ENCODE measurements at regions not wholly inside any gene's neighbourhood (a gene's known extent, or its start where the extent isn't known, plus 50 kb on each side); places are given as distances from the start of the nearest gene placed in this dataset.

DNA sequence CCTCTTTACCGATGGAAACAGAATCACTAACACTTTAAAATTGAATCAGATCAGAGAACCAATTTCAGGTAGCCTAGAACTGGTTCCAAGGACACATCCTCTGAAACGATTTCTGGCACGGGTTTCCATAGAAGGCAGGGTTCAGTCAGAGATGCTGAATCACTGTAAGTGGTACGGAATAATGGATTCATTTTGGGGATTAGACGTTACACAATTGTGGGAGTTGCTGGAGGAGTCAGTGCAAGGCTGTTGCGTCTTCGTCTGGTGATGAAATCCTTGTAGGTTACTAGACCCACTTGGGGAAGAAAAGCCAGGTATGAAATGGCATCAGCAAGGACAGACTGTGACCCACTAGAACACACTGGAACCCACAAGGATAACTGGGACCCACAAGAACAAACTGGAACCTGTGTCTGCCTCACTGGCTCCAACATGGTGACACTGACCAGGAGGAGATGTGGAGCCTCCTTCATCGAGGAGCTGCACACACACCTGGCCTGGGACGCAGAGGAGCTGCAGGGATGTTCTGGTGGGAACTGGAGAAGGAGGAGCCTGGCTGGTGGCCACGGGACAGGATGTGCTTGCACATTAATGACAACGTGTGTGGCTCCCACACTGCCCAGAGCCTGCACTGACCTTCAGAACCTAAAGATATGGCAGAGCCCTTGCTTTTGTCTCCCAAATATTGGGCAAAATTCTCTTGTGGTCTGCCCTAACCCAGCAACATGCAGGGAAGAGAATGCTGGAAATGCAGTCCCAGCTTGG lies 105.1 kb downstream of the TRAPPC11 start:
- no peak for DNase-seq

DNA sequence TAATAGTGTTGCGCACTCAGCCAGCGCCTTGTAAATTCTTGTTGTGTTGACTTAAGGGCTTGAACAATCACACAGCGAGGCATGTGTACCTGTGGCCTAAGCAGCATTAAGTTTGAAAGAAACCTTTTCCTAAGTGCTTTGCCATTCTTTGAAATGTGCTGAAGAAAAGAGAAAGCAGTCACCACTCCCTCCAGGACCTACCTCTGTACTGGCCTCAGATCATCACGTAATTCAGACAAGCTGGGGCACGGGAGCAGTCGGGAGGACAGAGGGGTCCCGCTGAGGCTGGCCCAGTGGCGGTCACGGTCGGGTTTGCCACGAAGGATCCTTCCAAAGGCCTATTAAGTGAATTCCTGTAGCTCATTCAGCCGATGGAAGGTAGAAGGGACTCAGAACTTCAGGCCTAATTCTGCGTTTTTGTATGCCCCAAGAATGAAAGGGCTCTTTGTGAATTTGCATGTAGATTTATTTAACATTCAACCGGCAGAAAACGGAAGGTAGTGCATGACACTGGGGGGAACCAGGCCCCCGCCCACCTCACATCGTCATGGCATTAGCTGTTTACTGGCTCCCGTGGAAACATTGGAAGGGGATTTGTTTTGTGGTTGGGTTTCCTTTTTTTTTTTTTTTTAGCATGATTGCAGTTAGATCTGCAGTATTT lies 106.3 kb downstream of the TRAPPC11 start:
- no peak for DNase-seq

DNA sequence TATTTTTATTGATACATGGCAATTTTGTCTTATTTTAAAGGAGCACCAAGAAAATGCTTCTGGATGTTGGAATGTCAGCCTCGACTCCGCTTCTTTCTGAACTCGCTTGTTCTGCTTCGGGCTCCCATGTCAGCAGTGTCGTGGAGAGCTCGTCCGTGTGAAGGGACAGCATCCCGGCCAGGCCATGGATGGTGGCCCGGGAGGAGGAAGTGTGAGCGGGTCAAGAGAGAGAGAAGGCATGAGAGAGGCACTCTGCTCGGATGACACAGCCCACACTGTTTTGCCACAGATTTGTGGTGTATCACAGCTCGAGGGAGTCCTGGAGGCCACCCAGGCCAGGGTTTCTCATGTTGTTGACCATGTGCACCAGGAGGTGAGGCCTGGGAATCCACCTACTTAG lies 107.0 kb downstream of the TRAPPC11 start:
- no peak for DNase-seq

DNA sequence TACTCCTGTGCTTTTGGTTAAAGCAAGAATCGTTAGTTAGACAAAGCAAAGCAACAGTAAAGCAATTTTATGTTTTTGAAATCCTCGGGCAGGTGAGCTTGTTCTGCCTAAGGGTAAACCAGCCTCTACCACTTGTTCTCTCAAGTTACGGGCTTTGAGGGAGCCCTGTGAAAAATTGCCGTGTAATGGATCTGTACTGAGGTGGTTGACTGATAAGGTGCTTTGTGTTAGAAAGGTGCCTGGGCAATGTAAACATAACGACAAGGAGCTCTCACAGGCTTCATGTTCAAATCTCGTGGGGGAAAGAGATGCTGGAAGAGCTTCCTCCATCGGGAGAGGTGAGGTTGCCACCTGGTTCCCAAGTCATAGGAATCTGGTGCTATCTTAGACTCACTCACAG lies 111.8 kb downstream of the TRAPPC11 start:
- no peak for DNase-seq

DNA sequence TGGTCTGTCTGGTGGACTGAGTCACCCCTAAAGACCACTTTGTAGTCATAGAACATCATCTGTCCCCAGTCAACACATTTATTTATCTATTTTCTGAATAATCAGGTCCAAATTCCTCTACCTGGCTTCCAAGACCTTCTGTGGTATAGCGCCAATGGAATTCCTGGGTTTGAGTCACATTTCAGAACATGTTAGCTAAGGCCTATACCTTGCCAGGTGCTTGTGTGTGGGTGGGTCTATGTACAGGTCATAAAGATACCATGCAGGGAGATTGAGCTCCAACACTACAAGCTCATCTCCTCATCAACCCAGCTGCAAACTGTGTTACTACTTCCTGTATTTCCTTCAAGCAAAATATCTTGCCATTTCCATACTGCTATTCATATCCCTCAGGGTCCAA lies 113.3 kb downstream of the TRAPPC11 start:
- no peak for DNase-seq

DNA sequence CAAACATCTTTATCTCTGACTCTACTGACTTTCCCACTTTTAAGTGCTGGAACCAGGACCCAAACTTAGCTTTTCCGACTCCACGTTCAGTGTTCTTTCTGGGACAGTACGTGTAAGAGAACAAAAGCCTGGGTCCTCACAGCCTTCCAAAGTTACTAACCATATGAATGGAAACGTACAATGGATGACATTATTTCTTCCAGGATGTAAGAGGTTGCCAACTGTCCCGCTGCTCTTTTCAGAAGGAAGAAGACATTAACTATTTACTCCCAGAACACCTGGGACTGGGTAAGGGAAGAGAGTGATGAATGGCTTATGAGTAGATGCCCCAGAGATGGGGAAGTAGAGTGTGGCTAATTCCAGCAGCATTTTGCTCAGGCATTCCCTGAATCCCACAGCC lies 114.7 kb downstream of the TRAPPC11 start:
- DNase-seq = no peak

DNA sequence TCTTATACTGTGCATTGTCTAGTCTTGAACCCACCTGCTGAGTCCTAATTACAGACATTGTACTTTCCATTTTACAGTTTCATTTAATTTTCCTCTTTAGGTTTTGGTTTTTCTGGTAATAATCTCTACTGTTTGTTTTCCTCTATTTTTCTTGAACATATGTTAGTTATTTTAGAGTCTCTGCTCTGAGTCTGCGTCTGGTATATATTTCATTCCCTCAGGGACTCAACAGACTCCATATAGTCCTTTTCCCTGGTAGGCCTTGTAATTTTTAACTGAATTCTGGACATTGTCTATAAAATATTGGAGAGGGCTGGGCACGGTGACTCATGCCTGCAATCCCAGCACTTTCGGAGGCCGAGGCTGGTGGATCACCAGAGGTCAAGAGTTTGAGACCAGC lies 121.8 kb upstream of the STOX2 start:
- DNase-seq = no peak

DNA sequence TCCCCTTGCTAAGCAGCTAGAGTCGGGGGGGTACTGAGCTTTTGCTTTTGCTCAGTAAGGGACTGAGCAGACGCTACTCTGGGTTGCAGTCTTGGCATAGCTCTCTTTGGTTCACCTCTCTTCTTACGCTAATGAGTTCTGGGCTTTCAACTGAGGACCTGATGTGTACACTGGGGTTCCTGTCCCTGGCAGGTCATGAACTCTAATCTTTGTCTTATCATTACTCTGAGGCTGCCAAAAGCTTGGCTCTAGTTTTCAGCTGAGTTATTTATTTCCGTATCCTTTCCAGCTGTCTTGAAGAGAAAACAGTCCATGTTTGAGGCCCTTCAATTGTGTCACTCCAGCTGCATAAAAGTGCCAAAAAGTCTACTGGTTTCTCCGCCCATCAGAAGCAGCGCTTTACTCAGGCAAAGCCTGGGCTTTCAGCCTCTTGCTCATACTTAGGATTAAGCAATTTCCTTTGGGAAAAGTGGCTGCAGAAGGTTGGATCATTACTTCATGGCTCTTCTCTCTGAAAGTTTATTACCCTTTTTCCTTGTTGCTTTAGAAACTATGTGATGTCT lies 121.0 kb upstream of the STOX2 start:
- DNase-seq = no peak

DNA sequence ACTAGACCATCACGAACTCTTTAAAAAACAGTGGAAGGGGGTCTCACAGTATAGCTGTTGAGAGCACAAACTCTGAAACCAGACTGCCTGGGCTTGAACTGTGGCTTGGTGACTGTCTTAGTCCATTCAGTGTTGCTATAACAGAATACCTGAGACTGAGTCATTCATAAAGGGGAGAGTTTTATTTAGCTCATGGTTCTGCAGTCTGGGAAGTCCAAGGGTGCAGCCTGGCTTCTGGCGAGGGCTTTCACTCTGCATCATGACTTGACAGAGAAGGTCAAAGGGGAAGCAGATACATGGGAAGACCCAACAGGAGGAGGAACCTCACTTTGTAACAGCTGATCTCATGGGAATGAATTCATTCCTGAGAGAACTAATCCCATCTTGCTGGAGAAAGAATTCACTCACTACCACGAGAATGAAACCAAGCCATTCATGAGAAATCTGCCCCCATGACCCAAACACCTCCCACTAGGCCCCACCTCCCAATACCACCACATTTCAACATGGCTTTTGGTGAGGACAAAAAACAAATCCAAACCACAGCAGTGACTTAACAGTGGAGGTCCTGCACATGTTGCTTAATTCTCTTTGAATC lies 116.7 kb upstream of the STOX2 start:
- DNase-seq = no peak

DNA sequence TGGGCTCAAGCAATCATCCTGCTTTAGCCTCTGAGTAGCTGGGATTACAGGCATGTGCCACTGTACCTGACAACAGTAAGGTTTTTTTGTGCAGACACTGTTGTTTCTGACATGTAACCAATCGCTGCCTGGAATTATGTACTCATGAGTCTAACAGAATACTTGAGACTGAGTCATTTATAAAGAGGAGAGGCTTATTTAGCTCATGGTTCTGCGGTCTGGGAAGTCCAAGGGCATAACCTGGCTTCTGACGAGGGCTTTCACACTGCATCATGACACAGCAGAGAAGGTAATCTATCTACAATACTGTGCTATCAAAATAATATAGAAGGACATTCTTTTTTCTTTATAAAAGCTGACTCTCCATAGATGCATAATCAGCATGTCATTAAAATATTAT lies 115.5 kb upstream of the STOX2 start:
- no peak for DNase-seq

DNA sequence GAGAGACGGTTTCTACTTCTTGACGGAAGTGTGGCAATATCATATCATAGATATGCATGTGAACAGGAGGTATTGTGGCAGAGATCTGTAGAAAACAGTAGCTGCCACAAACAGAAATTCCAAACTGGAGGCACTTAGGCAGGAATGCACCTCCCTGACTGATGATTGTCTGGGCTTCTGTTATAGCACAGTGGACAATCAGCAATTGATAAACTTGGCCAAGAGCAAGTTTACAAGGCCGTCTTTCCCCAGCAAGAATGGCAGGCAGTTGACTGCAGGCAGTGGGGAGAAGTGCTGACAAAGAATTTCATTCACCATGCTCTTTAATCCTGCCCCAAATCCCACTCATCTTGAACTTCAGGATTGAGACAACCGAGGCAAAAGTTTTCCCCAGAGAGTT lies 114.4 kb upstream of the STOX2 start:
- no peak for DNase-seq

DNA sequence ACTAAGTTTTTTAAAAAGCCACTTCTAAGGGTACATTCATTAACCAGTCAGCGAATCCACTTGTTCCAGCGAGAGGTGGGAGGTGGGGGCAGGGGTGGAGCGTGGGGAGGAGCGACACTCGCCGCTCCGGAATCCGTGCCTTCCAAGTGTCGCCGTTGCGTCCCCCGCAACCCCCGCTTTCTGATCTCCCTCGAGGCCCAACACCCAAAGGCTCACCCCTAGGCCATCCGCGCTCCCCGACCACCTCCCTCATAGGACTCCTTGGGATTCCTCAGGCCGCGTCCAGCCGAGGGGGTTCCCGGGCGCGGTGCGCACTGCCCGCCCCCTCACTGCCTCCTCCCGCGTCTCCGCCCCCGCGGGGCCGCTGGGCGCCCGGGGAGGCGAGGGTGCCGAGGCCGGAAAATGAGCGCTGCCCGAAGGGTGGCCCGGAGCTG lies 108.1 kb upstream of the STOX2 start:
- DNase-seq = no peak

DNA sequence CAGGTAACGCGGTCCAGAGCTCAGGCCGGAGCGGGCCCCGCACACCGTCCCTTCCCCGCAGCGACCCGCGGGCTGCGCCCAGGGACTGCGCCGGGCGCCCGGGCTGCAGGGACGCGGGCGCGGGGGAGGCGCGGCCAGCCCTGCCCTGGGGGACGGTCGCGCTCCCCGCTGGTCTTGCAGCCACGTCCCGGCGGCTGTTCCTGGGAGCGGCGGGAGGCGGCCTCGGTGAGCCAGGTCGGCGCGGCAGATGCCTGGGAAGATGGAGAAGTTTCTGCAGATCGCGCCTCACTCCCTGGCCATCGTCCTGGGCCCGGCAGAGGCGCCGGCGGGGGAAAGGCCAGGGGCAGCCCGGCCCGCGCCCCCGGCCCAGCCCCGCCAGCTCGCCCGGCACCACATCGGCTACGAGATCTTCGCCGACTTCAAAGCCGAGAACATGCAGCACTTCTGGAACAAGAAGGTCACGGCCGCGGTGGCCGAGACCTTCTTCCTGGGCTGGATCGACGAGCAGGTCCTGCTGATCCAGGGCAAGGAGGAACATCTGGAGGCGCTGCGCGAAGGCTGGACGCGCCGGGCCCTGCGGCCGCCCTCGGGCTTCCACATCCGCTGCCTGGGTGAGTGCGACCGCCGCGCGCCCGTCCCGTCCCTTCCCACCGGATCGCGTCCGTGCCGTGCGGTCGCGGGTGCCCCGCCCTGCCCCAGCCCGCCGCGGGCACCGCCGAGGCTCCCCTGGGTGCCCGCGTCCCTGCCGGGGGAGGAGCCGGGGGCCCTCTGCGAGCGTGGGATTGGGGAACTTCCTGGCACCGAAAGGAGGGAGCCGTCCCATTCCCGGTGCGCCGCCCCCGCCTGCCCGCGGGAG lies 107.4 kb upstream of the STOX2 start:
- DNase-seq = no peak

DNA sequence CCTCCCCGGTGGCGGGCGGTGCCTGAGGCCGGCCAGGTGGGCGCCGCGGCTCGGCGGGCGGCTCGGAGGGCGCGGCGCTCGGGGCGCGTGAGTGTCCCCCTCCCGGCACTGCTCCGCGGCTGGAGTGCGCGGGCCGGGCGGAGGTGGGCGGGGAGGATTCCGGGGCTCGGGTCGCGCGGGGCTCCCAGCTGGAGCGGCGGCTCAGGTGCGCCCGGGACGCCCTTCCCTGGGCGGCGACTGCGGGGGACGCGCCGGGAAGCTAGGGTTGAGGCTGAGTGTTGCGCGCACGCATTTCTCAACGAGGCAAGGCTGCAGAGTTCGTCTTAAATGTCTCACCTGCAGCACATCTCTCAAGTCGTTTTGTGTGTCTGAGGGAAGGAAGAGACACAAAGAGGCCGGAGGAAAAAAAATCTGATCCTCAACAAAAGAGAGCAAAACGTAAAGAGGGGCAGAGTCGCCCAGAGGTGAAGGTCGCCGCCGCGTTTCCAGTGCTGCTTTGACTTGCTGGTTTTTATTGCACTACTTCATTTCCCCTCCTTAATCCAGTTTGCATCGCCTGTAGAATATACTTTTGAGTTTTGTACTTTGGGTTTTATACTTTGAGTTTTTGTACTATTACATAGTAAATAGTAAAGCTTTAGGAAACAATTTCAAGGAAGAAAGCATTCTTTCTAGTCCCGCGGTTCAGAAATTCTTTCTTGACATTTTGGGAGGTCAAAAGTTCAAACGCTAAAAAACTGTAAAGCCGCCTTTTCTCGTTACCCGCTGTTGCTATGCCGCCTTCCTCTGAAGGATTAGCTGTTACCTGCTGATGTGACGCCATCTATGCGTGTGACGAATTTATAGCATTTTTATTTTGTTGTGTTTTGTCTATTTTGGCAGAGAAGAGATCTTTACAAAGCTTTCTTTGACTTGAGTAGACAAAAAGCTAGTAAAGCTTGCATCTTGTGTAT lies 106.5 kb upstream of the STOX2 start:
- no peak for DNase-seq

DNA sequence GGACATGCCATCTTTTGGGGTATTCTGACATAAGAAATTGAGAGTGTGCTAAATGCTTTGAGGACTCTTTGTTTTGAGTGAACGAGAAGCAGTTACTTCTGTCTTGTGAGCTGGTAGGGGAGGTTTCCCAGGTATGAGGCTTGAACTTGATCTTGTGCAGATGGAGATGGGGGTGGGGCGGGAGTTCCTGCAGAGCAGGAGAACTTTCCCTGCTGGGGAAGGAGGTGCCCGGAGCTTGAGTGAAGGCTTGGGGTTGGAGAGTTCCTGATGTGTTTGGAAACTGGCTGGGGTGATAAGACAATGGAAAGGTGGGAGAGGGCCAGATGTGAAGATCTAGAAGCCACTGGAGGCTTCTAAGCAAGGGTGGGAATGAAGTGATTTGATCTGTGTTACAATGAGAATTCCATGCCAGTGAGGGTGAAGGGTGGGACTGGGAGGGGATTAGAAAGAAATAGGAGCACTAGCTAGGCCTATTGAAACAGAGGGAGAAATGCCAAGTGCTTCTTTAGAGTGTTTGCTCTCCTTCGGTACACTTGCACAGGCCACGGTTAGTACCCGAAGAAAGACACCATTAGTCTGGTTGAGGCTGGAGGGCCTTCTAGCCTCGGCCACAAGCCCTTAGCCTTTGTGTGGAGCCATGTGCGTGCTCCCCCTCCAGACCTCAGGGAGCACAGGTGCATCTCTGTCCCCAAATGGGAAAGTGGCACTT lies 103.5 kb upstream of the STOX2 start:
- DNase-seq = no peak

DNA sequence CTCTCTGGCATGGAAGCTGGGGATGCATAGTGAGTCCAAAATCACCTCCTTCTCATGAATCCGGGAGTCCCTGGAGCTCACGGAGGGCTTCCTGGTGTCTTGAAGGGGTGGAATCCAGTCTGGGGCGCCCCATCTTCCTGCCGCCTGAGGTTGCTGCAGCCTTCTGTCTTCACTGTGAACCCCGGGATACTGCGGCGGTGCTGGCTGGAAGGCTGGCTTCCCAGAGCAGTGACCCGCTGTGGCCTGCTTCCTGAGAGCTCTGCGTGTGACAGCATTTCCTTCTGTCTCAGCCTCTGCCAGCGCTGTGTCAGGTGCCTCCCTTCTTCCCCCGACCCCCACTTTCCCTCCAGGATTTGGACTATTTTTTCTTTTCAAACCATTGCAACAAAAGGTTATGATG lies 98.8 kb upstream of the STOX2 start:
- no peak for DNase-seq

DNA sequence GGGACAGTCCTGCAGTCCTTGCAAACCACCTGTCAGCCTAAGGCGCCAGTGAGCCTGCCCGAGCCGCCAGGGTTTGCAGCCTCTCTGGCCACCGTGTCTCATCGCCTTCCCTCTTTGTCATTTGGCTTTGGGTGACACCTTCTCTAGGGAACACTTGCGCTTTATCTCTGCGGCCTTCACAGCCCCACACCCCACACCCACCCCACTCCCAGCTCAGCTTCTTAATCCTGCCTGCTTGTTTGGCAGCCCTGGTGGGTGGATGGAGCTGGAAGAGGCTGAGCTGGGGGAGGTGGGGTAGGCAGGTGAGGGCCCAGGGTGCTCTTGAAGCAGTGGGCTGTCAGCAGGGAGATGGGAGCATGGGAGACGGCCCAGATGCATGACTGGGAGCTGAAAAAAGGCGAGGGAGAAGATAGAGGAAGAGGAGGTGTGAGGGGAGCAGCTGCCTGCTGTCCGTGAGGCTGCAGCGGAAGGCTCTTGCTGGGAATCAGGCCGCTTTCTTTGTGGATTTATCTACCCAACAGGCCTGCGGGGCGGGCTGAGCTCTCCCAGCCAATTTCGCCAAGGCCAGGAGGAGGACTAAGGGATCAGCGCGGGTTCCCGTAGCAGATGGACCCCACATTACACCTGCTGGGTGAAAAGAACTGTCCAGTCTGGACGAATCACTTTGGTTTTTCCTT lies 97.5 kb upstream of the STOX2 start:
- no peak for DNase-seq

DNA sequence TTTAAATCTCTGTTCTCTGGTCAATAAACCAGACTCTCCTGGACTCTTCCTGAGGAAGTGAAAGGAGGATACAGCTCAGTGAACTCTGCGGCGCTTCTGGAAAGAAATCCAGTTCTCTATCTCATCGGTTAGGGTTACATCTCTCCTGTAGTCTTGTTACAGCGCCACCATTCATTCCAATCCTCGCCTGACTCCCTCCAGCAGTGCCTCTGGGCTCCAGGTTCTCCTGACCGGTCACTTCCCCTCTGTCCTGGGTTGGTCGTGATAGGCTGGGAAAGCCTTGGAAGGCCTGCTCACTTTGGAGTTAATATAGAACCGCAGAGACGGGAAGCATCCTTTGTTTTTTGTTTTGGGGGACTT lies 97.0 kb upstream of the STOX2 start:
- no peak for DNase-seq

DNA sequence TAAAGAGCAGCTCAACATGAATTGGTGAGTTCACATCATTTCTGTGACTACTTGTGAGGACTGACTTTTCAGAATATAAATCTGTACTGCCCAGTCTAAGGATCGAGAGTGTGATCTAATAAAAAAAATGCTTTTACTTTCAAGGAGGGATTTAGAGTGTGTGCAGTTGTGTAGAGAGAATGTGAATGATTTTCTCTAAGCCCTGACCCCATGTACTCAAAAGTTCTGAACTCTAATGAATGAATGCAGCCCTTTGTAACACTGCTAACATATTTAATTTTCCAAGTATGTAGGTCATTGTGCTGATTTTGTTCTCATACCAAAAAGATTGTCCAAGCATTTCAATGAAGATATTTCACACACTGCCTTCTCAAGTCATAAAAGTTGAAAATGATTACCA lies 92.5 kb upstream of the STOX2 start:
- DNase-seq = no peak

DNA sequence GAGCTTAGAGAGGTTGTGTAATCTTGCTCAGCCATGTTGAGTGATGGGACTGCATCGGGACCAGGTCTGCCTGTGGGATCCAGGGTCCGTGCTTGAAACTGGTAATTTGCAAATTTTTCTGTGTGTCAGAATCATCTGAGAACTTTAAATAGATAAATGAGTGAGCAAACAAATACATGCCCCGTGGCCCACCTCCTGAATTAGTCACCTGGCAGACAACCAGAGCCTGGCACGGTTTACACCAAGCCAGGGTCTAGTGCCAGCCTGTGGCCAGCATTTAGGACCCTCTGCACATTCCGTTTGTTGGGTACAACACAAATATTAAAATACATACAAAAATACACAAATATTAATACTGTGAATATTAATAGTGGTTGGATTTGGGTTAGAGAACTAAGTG lies 90.6 kb upstream of the STOX2 start:
- DNase-seq = no peak
